Smooth muscle cell (in vitro differentiated cells): ENCODE measurements at regions not wholly inside any gene's neighbourhood (a gene's known extent, or its start where the extent isn't known, plus 50 kb on each side); places are given as distances from the start of the nearest gene placed in this dataset.

Experiments
- DNase-seq: peaks from one replicate; lab custom pipeline; 2025; ENCODE audit not compliant: unreplicated experiment; lab: John Stamatoyannopoulos, UW
- H2AFZ ChIP-seq: fragments of 200-600 bp; sonication (generic); 2 replicates; pipeline ENCODE4 v1.6.0; 2016; ENCODE audit warnings: antibody characterized with exemption, low read depth, mild to moderate bottlenecking
- H3F3A ChIP-seq: fragments of 200-600 bp; sonication (generic); 2 replicates; pipeline ENCODE4 v1.6.0; 2017; ENCODE audit warnings: antibody characterized with exemption, low read depth
- H3K27ac ChIP-seq: fragments of 200-600 bp; sonication (generic); 2 replicates; pipeline ENCODE4 v1.5.1; 2016; ENCODE audit warnings: low read depth, mild to moderate bottlenecking
- H3K27me3 ChIP-seq: fragments of 200-600 bp; sonication (generic); 2 replicates; pipeline ENCODE4 v1.6.1; 2016; ENCODE audit warnings: low read depth, mild to moderate bottlenecking
- H3K36me3 ChIP-seq: fragments of 200-600 bp; sonication (generic); 2 replicates; pipeline ENCODE4 v1.5.1; 2016; ENCODE audit warnings: low read depth
- H3K4me1 ChIP-seq: fragments of 200-600 bp; sonication (generic); 2 replicates; pipeline ENCODE4 v1.5.1; 2016; ENCODE audit warnings: low read depth
- H3K4me2 ChIP-seq: fragments of 200-600 bp; sonication (generic); 2 replicates; pipeline ENCODE4 v1.6.0; 2016; ENCODE audit warnings: mild to moderate bottlenecking
- H3K4me3 ChIP-seq: fragments of 200-600 bp; sonication (generic); 2 replicates; pipeline ENCODE4 v1.5.1; 2016; ENCODE audit warnings: mild to moderate bottlenecking
- H3K79me2 ChIP-seq: fragments of 200-600 bp; sonication (generic); 2 replicates; pipeline ENCODE4 v1.6.0; 2016; ENCODE audit warnings: low read depth, mild to moderate bottlenecking
- H3K9ac ChIP-seq: fragments of 200-600 bp; sonication (generic); 2 replicates; pipeline ENCODE4 v1.6.0; 2016; ENCODE audit warnings: low read depth
- H3K9me3 ChIP-seq: fragments of 200-600 bp; sonication (generic); replicated peaks from 2 replicates; pipeline ENCODE4 v1.5.1; 2016; ENCODE audit warnings: low read depth
- H4K20me1 ChIP-seq: fragments of 200-600 bp; sonication (generic); 2 replicates; pipeline ENCODE4 v1.6.0; 2016; ENCODE audit warnings: low read depth
- WGBS: methylation state at CpG from one replicate; pipeline ENCODE4 v1.1.7; 2016; ENCODE audit warnings: low lambda C conversion rate; 5-methylcytosine and 5-hydroxymethylcytosine counted together
- TF ChIP-seq, protein P1 (sequence below): fragments of 200-600 bp; sonication (generic); IDR thresholded peaks from 2 replicates; pipeline ENCODE4 v1.5.1; 2017; ENCODE audit warnings: borderline replicate concordance, mild to moderate bottlenecking, antibody characterized with exemption; ENCODE audit not compliant: insufficient read depth, poor library complexity, severe bottlenecking

DNA sequence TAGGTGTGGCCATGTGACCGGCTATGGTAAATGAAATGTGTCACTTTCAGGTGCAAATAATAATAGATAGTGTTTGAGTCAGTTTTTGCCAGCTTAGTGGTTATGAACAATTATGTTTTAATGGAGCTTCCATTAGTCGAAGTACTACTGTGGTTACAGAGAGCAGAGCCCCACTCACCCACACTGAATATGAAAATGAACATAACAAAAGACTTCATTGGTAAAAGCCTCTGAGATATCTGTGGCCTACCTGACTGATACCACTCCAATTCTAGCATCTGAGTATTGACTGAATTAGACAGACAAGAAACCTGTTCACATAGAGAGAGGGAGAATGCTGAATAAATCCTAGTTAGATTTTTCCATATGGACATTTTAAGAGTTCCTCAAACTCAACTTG, 405.6 kb downstream of the BRINP1 start:
- Histone ChIP-seq H3K4me1 (no peaks in the 10 kb centered on the region), H3K27me3 (no peaks in the 10 kb centered on the region), H3K27ac (no peak overlapping the region), H2AFZ (no peak overlapping the region), H3K9me3 (no peaks in the 10 kb centered on the region), H3F3A (no peaks in the 10 kb centered on the region), H3K36me3 (no peaks in the 10 kb centered on the region), H3K4me2 (no peak overlapping the region), H3K4me3 (no peak overlapping the region), H4K20me1 (no peaks in the 10 kb centered on the region), H3K79me2 (no peaks in the 10 kb centered on the region), H3K9ac (no peak overlapping the region)
- no peak for DNase-seq
- WGBS: 100% methylated on average over 2 of the region's 2 CpGs
- TF ChIP-seq, protein P1, sequence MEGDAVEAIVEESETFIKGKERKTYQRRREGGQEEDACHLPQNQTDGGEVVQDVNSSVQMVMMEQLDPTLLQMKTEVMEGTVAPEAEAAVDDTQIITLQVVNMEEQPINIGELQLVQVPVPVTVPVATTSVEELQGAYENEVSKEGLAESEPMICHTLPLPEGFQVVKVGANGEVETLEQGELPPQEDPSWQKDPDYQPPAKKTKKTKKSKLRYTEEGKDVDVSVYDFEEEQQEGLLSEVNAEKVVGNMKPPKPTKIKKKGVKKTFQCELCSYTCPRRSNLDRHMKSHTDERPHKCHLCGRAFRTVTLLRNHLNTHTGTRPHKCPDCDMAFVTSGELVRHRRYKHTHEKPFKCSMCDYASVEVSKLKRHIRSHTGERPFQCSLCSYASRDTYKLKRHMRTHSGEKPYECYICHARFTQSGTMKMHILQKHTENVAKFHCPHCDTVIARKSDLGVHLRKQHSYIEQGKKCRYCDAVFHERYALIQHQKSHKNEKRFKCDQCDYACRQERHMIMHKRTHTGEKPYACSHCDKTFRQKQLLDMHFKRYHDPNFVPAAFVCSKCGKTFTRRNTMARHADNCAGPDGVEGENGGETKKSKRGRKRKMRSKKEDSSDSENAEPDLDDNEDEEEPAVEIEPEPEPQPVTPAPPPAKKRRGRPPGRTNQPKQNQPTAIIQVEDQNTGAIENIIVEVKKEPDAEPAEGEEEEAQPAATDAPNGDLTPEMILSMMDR: no peak

DNA sequence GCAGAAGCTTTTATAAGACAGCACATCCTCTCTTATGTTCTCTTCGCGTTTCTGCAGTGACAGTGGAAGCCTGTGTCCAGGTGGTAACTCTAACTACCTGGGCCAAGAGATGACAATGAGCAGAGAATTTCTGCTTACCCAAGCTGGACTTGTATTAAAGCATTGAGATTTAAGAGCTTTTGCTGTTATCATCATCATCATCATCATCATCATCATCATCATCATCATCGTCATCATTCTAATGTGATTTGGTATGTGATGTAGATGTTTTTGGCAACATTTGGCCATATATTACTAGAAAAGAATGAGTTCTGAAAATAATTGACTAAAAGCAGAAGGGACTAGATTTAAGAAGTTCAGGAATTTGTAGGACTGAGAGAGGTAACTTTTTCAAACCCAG, 401.3 kb downstream of the BRINP1 start:
- no peak overlapping the region for H3K27ac ChIP-seq
- TF ChIP-seq, protein P1: no peak
- no peaks in the 10 kb centered on the region for H3K4me1 ChIP-seq
- no peaks in the 10 kb centered on the region for H3K9me3 ChIP-seq
- H3K79me2 ChIP-seq: no peaks in the 10 kb centered on the region
- H4K20me1 ChIP-seq: no peaks in the 10 kb centered on the region
- no peak overlapping the region for H3K9ac ChIP-seq
- no peak overlapping the region for H3K4me2 ChIP-seq
- no peak overlapping the region for H3K4me3 ChIP-seq
- no peaks in the 10 kb centered on the region for H3K27me3 ChIP-seq
- H3K36me3 ChIP-seq: no peaks in the 10 kb centered on the region
- no peak for DNase-seq
- H2AFZ ChIP-seq: no peak overlapping the region
- WGBS: 97% methylated on average over 3 of the region's 3 CpGs
- no peaks in the 10 kb centered on the region for H3F3A ChIP-seq

DNA sequence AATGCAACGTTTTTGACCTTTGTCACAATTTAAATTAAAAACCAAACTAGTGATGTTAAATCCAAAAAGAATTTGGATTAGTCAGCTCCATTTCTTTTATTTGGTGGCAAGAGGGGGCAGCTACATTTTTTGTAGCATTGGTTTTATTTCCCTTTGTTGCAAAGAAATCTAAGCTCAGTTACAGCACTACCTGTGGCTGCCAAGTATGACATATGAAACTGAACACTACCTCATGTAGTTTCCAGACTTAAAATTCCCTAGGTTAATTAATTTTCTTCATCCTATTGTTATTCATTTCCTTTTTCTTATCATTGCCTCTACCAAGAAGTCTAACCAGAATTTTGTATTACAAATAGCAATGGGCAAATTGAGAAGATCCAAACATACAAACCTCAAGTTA, 393.5 kb downstream of the BRINP1 start:
- H3K27ac ChIP-seq: no peak overlapping the region
- no peaks in the 10 kb centered on the region for H3K4me1 ChIP-seq
- no peak overlapping the region for H3K4me3 ChIP-seq
- H4K20me1 ChIP-seq: no peaks in the 10 kb centered on the region
- no peak overlapping the region for H3K9ac ChIP-seq
- no peaks in the 10 kb centered on the region for H3K36me3 ChIP-seq
- H3K27me3 ChIP-seq: no peaks in the 10 kb centered on the region
- no peaks in the 10 kb centered on the region for H3K79me2 ChIP-seq
- WGBS: 80% methylated on average over 1 of the region's 1 CpG
- no peak overlapping the region for H2AFZ ChIP-seq
- H3F3A ChIP-seq: no peaks in the 10 kb centered on the region
- H3K4me2 ChIP-seq: no peak overlapping the region
- no peaks in the 10 kb centered on the region for H3K9me3 ChIP-seq
- TF ChIP-seq, protein P1: no peak
- no peak for DNase-seq

DNA sequence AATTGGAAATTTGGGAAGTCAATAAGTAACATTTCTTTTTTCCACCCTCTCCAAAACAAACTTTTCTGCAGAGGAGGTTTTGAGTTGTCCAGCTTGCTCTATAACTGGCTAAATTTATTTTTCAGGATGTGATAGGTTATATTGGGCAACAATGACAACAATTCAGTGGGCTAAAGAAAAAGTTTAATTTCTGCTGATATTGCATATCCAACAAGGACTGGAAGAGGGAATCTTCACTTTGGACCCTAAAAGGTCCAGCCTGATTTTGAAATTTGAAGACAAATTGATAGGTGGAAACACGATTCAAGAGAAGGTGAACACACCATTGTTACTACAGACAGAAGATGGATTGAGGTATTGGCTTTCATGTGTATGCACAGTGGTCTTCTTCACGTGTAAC, 393.1 kb downstream of the BRINP1 start:
- no peaks in the 10 kb centered on the region for H3K4me1 ChIP-seq
- H3K27ac ChIP-seq: no peak overlapping the region
- no peak overlapping the region for H3K4me3 ChIP-seq
- H3K27me3 ChIP-seq: no peaks in the 10 kb centered on the region
- H3K36me3 ChIP-seq: no peaks in the 10 kb centered on the region
- no peaks in the 10 kb centered on the region for H3K79me2 ChIP-seq
- TF ChIP-seq, protein P1: no peak
- WGBS: 32% methylated on average over 2 of the region's 2 CpGs
- DNase-seq: no peak
- H4K20me1 ChIP-seq: no peaks in the 10 kb centered on the region
- H3K9ac ChIP-seq: no peak overlapping the region
- no peak overlapping the region for H2AFZ ChIP-seq
- no peak overlapping the region for H3K4me2 ChIP-seq
- H3K9me3 ChIP-seq: no peaks in the 10 kb centered on the region
- no peaks in the 10 kb centered on the region for H3F3A ChIP-seq
